Trophoblast cell (in vitro differentiated cells and primary cell): ENCODE measurements at regions not wholly inside any gene's neighbourhood (a gene's known extent, or its start where the extent isn't known, plus 50 kb on each side); places are given as distances from the start of the nearest gene placed in this dataset.

Experiments
- DNase-seq, 2 donors: peaks; one replicate each; pipeline ENCODE4 v3.0.0-alpha.2; 2016
- H2AFZ ChIP-seq: 2 replicates; pipeline ENCODE4 v1.6.1; 2013; ENCODE audit warnings: low read length, moderate library complexity, mild to moderate bottlenecking; ENCODE audit not compliant: insufficient read depth, poor library complexity
- H2AK5ac ChIP-seq: 2 replicates; pipeline ENCODE4 v1.6.1; 2013; ENCODE audit warnings: mild to moderate bottlenecking, low read length
- H2BK120ac ChIP-seq: 2 replicates; pipeline ENCODE4 v1.6.1; 2013; ENCODE audit warnings: low read length, mild to moderate bottlenecking, moderate library complexity; ENCODE audit not compliant: insufficient read depth, poor library complexity
- H2BK12ac ChIP-seq: 2 replicates; pipeline ENCODE4 v1.6.1; 2013; ENCODE audit warnings: mild to moderate bottlenecking, low read length, moderate library complexity
- H2BK5ac ChIP-seq: 2 replicates; pipeline ENCODE4 v1.6.1; 2013; ENCODE audit warnings: low read length, low read depth, moderate library complexity, mild to moderate bottlenecking; ENCODE audit not compliant: poor library complexity
- H3K14ac ChIP-seq: 2 replicates; pipeline ENCODE4 v1.6.1; 2013; ENCODE audit warnings: mild to moderate bottlenecking, low read length
- H3K18ac ChIP-seq: 2 replicates; pipeline ENCODE4 v1.6.1; 2013; ENCODE audit warnings: mild to moderate bottlenecking, low read length
- H3K23ac ChIP-seq: 2 replicates; pipeline ENCODE4 v1.6.1; 2013; ENCODE audit warnings: low read length
- H3K27ac ChIP-seq: 2 replicates; pipeline ENCODE4 v1.5.1; 2013; ENCODE audit warnings: low read depth, mild to moderate bottlenecking, inconsistent platforms, low read length, moderate library complexity
- H3K27me3 ChIP-seq: 2 replicates; pipeline ENCODE4 v1.6.1; 2013; ENCODE audit warnings: inconsistent platforms, mild to moderate bottlenecking, low read length, moderate library complexity; ENCODE audit not compliant: insufficient read depth
- H3K36me3 ChIP-seq, 2 experiments: 1 replicate in 1 of 2; 2 replicates in 1 of 2; pipeline ENCODE4 v1.6.1; 2013; ENCODE audit warnings: low read length in 2 of 2, mild to moderate bottlenecking in 2 of 2, moderate library complexity in 1 of 2; ENCODE audit not compliant: insufficient read depth in 2 of 2, control insufficient read depth in 1 of 2
- H3K4ac ChIP-seq: 2 replicates; pipeline ENCODE4 v1.6.1; 2013; ENCODE audit warnings: low read depth, mild to moderate bottlenecking, low read length, moderate library complexity
- H3K4me1 ChIP-seq, 2 experiments: 1 replicate in 1 of 2; 2 replicates in 1 of 2; pipeline ENCODE4 v1.6.1; 2013; ENCODE audit warnings: low read length in 2 of 2, mild to moderate bottlenecking in 2 of 2, moderate library complexity in 1 of 2; ENCODE audit not compliant: insufficient read depth in 2 of 2, control insufficient read depth in 1 of 2
- H3K4me2 ChIP-seq: 2 replicates; pipeline ENCODE4 v1.6.1; 2013; ENCODE audit warnings: inconsistent platforms, mild to moderate bottlenecking, low read length, moderate library complexity
- H3K4me3 ChIP-seq: 2 replicates; pipeline ENCODE4 v1.5.1; 2013; ENCODE audit warnings: mild to moderate bottlenecking, low read depth, low read length, inconsistent platforms
- H3K79me1 ChIP-seq: one replicate; pipeline ENCODE4 v1.6.1; 2013; ENCODE audit warnings: low read length
- H3K79me2 ChIP-seq: 2 replicates; pipeline ENCODE4 v1.6.1; 2013; ENCODE audit warnings: low read length, mild to moderate bottlenecking; ENCODE audit not compliant: control insufficient read depth, insufficient read depth, poor library complexity
- H3K9ac ChIP-seq: 2 replicates; pipeline ENCODE4 v1.6.1; 2013; ENCODE audit warnings: mild to moderate bottlenecking, low read length
- H3K9me3 ChIP-seq: 2 replicates; pipeline ENCODE4 v1.6.1; 2013; ENCODE audit warnings: low read depth, mild to moderate bottlenecking, control low read depth, inconsistent platforms, low read length; ENCODE audit not compliant: insufficient read depth
- H4K12ac ChIP-seq: 2 replicates; pipeline ENCODE4 v1.6.1; 2013; ENCODE audit warnings: low read depth, mild to moderate bottlenecking, low read length, moderate library complexity
- H4K8ac ChIP-seq: 2 replicates; pipeline ENCODE4 v1.6.1; 2013; ENCODE audit warnings: low read depth, mild to moderate bottlenecking, low read length, moderate library complexity
- H4K91ac ChIP-seq: one replicate; pipeline ENCODE4 v1.6.1; 2013; ENCODE audit warnings: low read depth, mild to moderate bottlenecking, low read length, moderate library complexity
- WGBS: extraction: QIAGEN DNeasy Blood & Tissue Kit; methylation state at CpG from one replicate; pipeline ENCODE4 v1.1.7; 2013; ENCODE audit warnings: missing lambda C conversion rate; ENCODE audit not compliant: insufficient read length, insufficient coverage; ENCODE audit errors: extremely low coverage; 5-methylcytosine and 5-hydroxymethylcytosine counted together

DNA sequence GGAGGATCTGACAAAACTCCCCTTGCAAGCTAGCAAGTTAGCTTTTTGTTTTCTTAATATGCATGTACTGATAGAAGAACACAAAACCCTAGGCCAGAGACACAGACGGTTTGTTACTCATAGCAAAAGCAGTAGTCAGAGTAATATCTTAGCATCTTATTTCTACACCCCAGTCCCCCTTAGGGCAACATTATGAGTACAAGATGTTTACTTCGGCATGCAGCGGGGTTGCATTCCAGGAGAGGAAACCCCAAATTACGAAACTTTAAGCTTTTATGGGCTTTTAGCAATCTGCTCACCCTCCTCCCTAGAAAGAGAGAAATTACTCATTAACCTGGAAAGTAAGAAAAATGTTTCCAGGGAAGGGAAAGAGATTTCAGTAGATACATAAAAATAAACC, 1286.9 kb downstream of the EPHA7 start:
- Histone ChIP-seq H3K23ac (no peak overlapping the region), H3K9me3 (no peaks in the 10 kb centered on the region), H2BK12ac (no peak overlapping the region), H2BK5ac (no peak overlapping the region), H3K27ac (peak overlapping the region; percentile 47), H3K79me2 (no peaks in the 10 kb centered on the region), H4K91ac (no peak overlapping the region), H3K18ac (no peak overlapping the region), H3K4ac (no peak overlapping the region), H4K12ac (no peak overlapping the region), H2AK5ac (no peak overlapping the region), H3K36me3 (no peaks in the 10 kb centered on the region), H4K8ac (no peak overlapping the region), H2BK120ac (no peak overlapping the region), H3K4me1 (no peaks in the 10 kb centered on the region), H3K9ac (no peak overlapping the region), H2AFZ (no peak overlapping the region), H3K27me3 (no peaks in the 10 kb centered on the region), H3K79me1 (no peaks in the 10 kb centered on the region), H3K4me3 (no peak overlapping the region), H3K4me2 (no peak overlapping the region), H3K14ac (no peak overlapping the region)
- peak; percentile 27 to 52 for DNase-seq
- WGBS = no CpG with 5 or more reads among the region's 4 CpGs

DNA sequence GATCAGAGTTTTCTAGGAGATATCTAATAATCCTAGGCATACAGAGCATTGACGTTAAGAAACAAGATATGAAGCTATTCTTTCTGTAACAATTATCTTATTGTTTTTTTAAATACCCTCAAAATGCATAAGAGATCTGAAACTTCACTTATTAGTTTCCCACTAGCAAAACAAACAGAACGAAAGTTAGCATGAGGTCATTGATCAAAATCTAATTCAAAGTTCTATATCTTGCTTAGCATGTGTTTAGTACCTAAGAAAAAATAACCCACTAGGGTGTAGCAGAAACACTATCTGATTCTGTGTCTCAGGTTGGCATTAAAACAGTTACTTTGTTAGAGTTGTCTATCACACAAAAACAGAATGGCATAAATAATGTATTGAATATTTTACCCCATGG, 1288.4 kb downstream of the EPHA7 start:
- Histone ChIP-seq H3K4ac (no peak overlapping the region), H3K79me2 (no peaks in the 10 kb centered on the region), H3K9me3 (no peaks in the 10 kb centered on the region), H4K8ac (no peak overlapping the region), H2BK12ac (no peak overlapping the region), H3K9ac (no peak overlapping the region), H3K4me2 (no peak overlapping the region), H2AK5ac (no peak overlapping the region), H3K14ac (no peak overlapping the region), H3K27ac (no peak overlapping the region), H3K4me1 (no peaks in the 10 kb centered on the region), H3K4me3 (no peak overlapping the region), H3K23ac (no peak overlapping the region), H4K12ac (no peak overlapping the region), H2AFZ (no peak overlapping the region), H2BK5ac (no peak overlapping the region), H3K79me1 (no peaks in the 10 kb centered on the region), H3K27me3 (no peaks in the 10 kb centered on the region), H4K91ac (no peak overlapping the region), H2BK120ac (no peak overlapping the region), H3K36me3 (no peaks in the 10 kb centered on the region), H3K18ac (no peak overlapping the region)
- WGBS = no CpG with 5 or more reads among the region's 2 CpGs
- DNase-seq = no peak

DNA sequence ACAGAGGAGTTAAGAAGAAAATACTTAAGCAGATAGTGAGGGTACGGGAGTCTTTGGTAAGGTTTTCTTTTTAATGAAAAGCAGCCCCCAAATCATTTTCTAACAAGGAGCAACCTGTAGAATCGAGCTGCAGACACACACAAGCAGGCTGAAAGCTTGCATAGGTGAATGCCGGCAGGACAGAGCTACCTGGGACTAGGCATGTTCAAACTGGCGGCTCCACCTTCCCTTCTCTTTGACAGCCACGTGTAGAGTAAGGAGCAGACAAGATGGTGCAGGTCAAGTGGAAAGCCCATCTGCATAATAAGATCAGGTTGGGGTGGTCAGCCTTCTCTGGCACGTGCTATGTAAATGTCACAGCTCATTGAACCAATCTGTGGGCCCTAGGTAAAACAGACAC, 1292.4 kb downstream of the EPHA7 start:
- Histone ChIP-seq H3K4me2 (no peak overlapping the region), H3K4ac (no peak overlapping the region), H3K14ac (no peak overlapping the region), H3K79me2 (no peaks in the 10 kb centered on the region), H3K4me1 (no peaks in the 10 kb centered on the region), H3K36me3 (no peaks in the 10 kb centered on the region), H2AFZ (no peak overlapping the region), H3K79me1 (no peaks in the 10 kb centered on the region), H3K23ac (no peak overlapping the region), H3K27me3 (no peaks in the 10 kb centered on the region), H3K27ac (no peak overlapping the region), H3K4me3 (no peak overlapping the region), H3K9ac (no peak overlapping the region), H2BK120ac (no peak overlapping the region), H3K18ac (no peak overlapping the region), H4K91ac (no peak overlapping the region), H2AK5ac (no peak overlapping the region), H4K8ac (no peak overlapping the region), H2BK5ac (no peak overlapping the region), H4K12ac (no peak overlapping the region), H3K9me3 (no peaks in the 10 kb centered on the region), H2BK12ac (no peak overlapping the region)
- WGBS = no CpG with 5 or more reads among the region's 6 CpGs
- DNase-seq = no peak

DNA sequence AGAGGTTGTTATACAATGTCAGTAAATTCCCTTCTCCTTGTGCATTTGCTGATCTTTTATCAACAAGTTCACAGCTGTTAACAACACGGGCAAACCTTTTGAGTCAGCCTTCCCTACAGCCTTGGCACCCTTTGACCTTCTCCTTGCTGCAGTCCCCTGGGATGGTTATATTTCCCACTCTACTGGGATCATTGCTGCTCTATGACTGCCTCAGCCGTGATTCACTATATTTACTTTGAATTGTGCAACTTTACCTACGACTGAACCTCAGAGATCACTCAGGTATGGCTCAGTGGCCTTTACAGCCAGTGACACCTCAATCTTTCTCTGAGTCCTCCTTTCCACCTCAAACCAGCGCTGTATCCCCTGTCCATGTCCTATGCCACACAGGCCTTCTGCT, 1293.3 kb downstream of the EPHA7 start:
- Histone ChIP-seq H3K23ac (no peak overlapping the region), H3K14ac (no peak overlapping the region), H3K9me3 (no peaks in the 10 kb centered on the region), H3K4me2 (no peak overlapping the region), H4K12ac (no peak overlapping the region), H3K79me1 (no peaks in the 10 kb centered on the region), H3K36me3 (no peaks in the 10 kb centered on the region), H3K18ac (no peak overlapping the region), H2AFZ (no peak overlapping the region), H3K9ac (no peak overlapping the region), H3K27me3 (no peaks in the 10 kb centered on the region), H3K79me2 (no peaks in the 10 kb centered on the region), H3K27ac (no peak overlapping the region), H2BK12ac (no peak overlapping the region), H4K91ac (no peak overlapping the region), H2BK120ac (no peak overlapping the region), H3K4me3 (no peak overlapping the region), H2BK5ac (no peak overlapping the region), H3K4ac (no peak overlapping the region), H2AK5ac (no peak overlapping the region), H4K8ac (no peak overlapping the region), H3K4me1 (no peaks in the 10 kb centered on the region)
- DNase-seq = no peak
- WGBS = no CpG with 5 or more reads among the region's 4 CpGs
